ENCODE measurements at regions not wholly inside any gene's neighbourhood (a gene's known extent, or its start where the extent isn't known, plus 50 kb on each side); places are given as distances from the start of the nearest gene placed in this dataset.
"Not testable (repeated sequence)": the region's sequence is repeated elsewhere in the genome, so short reads cannot be mapped to it uniquely, and the experiment has no call there.

GRCh38 chr2:5618271-5618670 is 73.9 kb upstream of the SOX11 start:
- no peak for DNase-seq (ENCODE audit: low spot score)

- not testable (repeated sequence) for DNase-seq (ENCODE audit: low spot score)
These were observed 66.6 kb upstream of the SOX11 start for GRCh38 chr2:5625556-5626065.

- not testable (repeated sequence) for DNase-seq (ENCODE audit: low spot score)
These were observed 63.7 kb upstream of the SOX11 start for GRCh38 chr2:5628484-5628883.

- DNase-seq (ENCODE audit: low spot score): not testable (repeated sequence)
These were observed 62.7 kb upstream of the SOX11 start for GRCh38 chr2:5629510-5629909.

GRCh38 chr2:5637051-5637450 is 55.1 kb upstream of the SOX11 start:
- DNase-seq (ENCODE audit: low spot score): not testable (repeated sequence)

Measured in NAMALWA (cell line).